PFSK-1 (cell line): ENCODE measurements at regions not wholly inside any gene's neighbourhood (a gene's known extent, or its start where the extent isn't known, plus 50 kb on each side); places are given as distances from the start of the nearest gene placed in this dataset.

Source experiments
- POLR2AphosphoS5 ChIP-seq: IDR thresholded peaks from 2 replicates; pipeline ENCODE4 v1.6.1; 2012; ENCODE audit warnings: low read depth, mild to moderate bottlenecking, control low read depth, low read length, moderate library complexity
- REST ChIP-seq, 2 experiments: IDR thresholded peaks; 2 replicates each; pipeline versions ENCODE4 v1.6.1 to v1.8.0; 2011 to 2012; ENCODE audit warnings: low read depth in 2 of 2, low read length in 2 of 2, control low read depth in 1 of 2, inconsistent platforms in 1 of 2, mild to moderate bottlenecking in 1 of 2, moderate library complexity in 1 of 2; ENCODE audit not compliant: insufficient read depth in 1 of 2
- SIN3A ChIP-seq: IDR thresholded peaks from 2 replicates; pipeline ENCODE4 v1.6.1; 2012; ENCODE audit warnings: mild to moderate bottlenecking, low read length, moderate library complexity, borderline replicate concordance; ENCODE audit not compliant: insufficient read depth

GRCh38 chr4:137599734-137600133, 67.4 kb upstream of the PCDH18 start:
- TF ChIP-seq SIN3A, result no peak
- no peak for TF ChIP-seq REST (IDR thresholded peaks at IDR 0.05; ENCODE audit: insufficient read depth in 1 of 2, low read depth in 2 of 2, low read length in 2 of 2)
- no peak for TF ChIP-seq POLR2AphosphoS5
